Activated CD8-positive, alpha-beta T cell treated with anti-CD3 and anti-CD28 coated beads for 36 hours (primary cell): ENCODE measurements at regions not wholly inside any gene's neighbourhood (a gene's known extent, or its start where the extent isn't known, plus 50 kb on each side); places are given as distances from the start of the nearest gene placed in this dataset.

Source experiments
- ATAC-seq: fragments of 200-7000 bp; cut with Tn5 transposase; one replicate; pipeline ENCODE4 v1.10.0; 2021; ENCODE audit warnings: mild to moderate bottlenecking, moderate library complexity
- CTCF ChIA-PET: fragments of 350-600 bp; sonication (Branson Sonifier 250); formaldehyde crosslinking; loops from one replicate; lab custom pipeline; 2021; ENCODE audit warnings: antibody characterized with exemption; lab: Charles Lee
- POLR2A ChIA-PET: fragments of 350-600 bp; sonication (Branson Sonifier 250); formaldehyde crosslinking; loops from one replicate; lab custom pipeline; 2021; ENCODE audit warnings: antibody characterized with exemption; lab: Charles Lee
- DNase-seq: peaks from one replicate; pipeline ENCODE4 v3.0.0-alpha.2; 2020
- H3K27ac Mint-ChIP-seq: one replicate; pipeline ENCODE4 v1.8.0; 2021; ENCODE audit warnings: mild to moderate bottlenecking, mixed read lengths
- H3K27me3 Mint-ChIP-seq: one replicate; pipeline ENCODE4 v1.8.0; 2021; ENCODE audit warnings: mixed read lengths
- H3K36me3 Mint-ChIP-seq: one replicate; pipeline ENCODE4 v1.8.0; 2021; ENCODE audit warnings: low read depth, mixed read lengths
- H3K4me1 Mint-ChIP-seq: one replicate; pipeline ENCODE4 v1.8.0; 2021; ENCODE audit warnings: low read depth, mixed read lengths
- H3K4me3 Mint-ChIP-seq: one replicate; pipeline ENCODE4 v1.8.0; 2021; ENCODE audit warnings: mild to moderate bottlenecking, moderate library complexity, mixed read lengths
- H3K9me3 Mint-ChIP-seq: one replicate; pipeline ENCODE4 v1.8.0; 2021; ENCODE audit warnings: mixed read lengths
- CTCF ChIP-seq: fragments of 200-600 bp; IDR thresholded peaks from one replicate; pipeline ENCODE4 v1.8.0; 2022; ENCODE audit warnings: antibody characterized with exemption, mild to moderate bottlenecking
- intact Hi-C: fragments of 100-400 bp; cut with micrococcal nuclease; formaldehyde crosslinking; loops from one replicate; pipeline ENCODE4 v1.10.0; 2022

GRCh38 chr2:237035781-237036475, 49.8 kb upstream of the COPS8 start:
- H3K4me3 Mint-ChIP-seq = no peak overlapping the region
- intact Hi-C loops = no loop called here
- ATAC-seq = no peak
- DNase-seq = no peak
- H3K4me1 Mint-ChIP-seq = no peaks in the 10 kb centered on the region
- POLR2A ChIA-PET = no interaction called here
- no peaks in the 10 kb centered on the region for H3K36me3 Mint-ChIP-seq
- CTCF ChIA-PET = no interaction called here
- no peaks in the 10 kb centered on the region for H3K27me3 Mint-ChIP-seq
- no peak for TF ChIP-seq CTCF
- H3K9me3 Mint-ChIP-seq = no peaks in the 10 kb centered on the region
- no peak overlapping the region for H3K27ac Mint-ChIP-seq
